ENCODE measurements at regions not wholly inside any gene's neighbourhood (a gene's known extent, or its start where the extent isn't known, plus 50 kb on each side); places are given as distances from the start of the nearest gene placed in this dataset.

GRCh38 chr3:139231555-139232281 is 112.1 kb upstream of the MRPS22 start:
- TF ChIP-seq, protein P1, sequence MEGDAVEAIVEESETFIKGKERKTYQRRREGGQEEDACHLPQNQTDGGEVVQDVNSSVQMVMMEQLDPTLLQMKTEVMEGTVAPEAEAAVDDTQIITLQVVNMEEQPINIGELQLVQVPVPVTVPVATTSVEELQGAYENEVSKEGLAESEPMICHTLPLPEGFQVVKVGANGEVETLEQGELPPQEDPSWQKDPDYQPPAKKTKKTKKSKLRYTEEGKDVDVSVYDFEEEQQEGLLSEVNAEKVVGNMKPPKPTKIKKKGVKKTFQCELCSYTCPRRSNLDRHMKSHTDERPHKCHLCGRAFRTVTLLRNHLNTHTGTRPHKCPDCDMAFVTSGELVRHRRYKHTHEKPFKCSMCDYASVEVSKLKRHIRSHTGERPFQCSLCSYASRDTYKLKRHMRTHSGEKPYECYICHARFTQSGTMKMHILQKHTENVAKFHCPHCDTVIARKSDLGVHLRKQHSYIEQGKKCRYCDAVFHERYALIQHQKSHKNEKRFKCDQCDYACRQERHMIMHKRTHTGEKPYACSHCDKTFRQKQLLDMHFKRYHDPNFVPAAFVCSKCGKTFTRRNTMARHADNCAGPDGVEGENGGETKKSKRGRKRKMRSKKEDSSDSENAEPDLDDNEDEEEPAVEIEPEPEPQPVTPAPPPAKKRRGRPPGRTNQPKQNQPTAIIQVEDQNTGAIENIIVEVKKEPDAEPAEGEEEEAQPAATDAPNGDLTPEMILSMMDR (IDR thresholded peaks at IDR 0.05), result no peak
- TF ChIP-seq EZH2 (IDR thresholded peaks at IDR 0.05) (no peak), EZH2phosphoT487 (IDR thresholded peaks at IDR 0.05) (no peak)

Measured in neural progenitor cell (in vitro differentiated cells).